ENCODE measurements at regions not wholly inside any gene's neighbourhood (a gene's known extent, or its start where the extent isn't known, plus 50 kb on each side); places are given as distances from the start of the nearest gene placed in this dataset.

- TF ChIP-seq POLR2AphosphoS5 (IDR thresholded peaks at IDR 0.05; ENCODE audit: borderline replicate concordance, low read depth, low read length) (no peak), EZH2 (IDR thresholded peaks at IDR 0.05) (no peak)
These were observed 319.8 kb upstream of the SLC7A11 start for GRCh38 chr4:138561906-138562305.
